ENCODE measurements at regions not wholly inside any gene's neighbourhood (a gene's known extent, or its start where the extent isn't known, plus 50 kb on each side); places are given as distances from the start of the nearest gene placed in this dataset.

DNA sequence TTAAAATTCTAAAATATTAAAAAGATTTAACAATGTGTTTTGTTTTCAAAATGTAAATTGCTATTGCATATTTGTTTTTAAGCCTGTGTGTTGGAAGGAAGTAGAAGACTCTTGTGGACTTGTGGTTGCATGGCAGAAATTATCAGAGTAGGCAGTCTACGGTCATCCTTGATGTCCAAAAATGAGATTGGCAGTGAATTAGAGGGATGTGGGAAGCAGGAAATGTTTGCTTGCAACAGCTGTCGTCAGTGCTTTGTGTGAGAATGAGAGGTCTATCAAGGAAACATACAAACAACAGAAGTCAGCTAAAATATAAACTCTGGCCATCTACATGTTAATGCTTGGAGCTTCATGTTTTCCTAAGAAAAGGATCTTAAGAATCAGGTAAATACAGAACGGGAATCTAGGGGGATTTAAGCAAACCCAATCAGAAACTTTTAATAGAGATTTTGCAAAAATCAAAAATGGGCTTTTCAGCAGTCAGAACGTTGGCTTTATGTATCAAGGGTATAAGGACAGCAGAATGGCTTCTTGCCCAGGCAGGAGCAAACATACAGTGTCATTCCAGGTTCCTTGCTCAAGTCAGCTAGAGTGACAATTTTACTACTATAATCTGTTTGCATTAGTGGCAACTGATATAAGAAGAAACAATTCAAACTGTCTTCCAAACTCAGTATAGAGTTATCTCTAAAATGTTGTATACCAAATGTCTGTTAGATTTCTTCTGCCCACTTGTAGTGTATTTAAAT is 196.7 kb downstream of the CYB561 start:
- TF ChIP-seq SP2 (IDR thresholded peaks at IDR 0.05; ENCODE audit: extremely low read depth, low read depth, low read length, poor library complexity, severe bottlenecking) = no peak
- no peak for TF ChIP-seq THAP7 (CRISPR knock-in tag; IDR thresholded peaks at IDR 0.05)
- no peak for TF ChIP-seq E2F4 (CRISPR knock-in tag; IDR thresholded peaks at IDR 0.05; ENCODE audit: low read depth)
- TF ChIP-seq EHMT2 (IDR thresholded peaks at IDR 0.05) = no peak
- TF ChIP-seq ZNF282 (CRISPR knock-in tag; IDR thresholded peaks at IDR 0.05) = no peak
- no peak for TF ChIP-seq E2F3 (CRISPR knock-in tag; IDR thresholded peaks at IDR 0.05)
- no peak for TF ChIP-seq NBN (IDR thresholded peaks at IDR 0.05; ENCODE audit: low read depth)
- no peak for TF ChIP-seq ZNF444 (CRISPR knock-in tag; IDR thresholded peaks at IDR 0.05)
- no peak for TF ChIP-seq FOXA1 (IDR thresholded peaks at IDR 0.05; ENCODE audit: borderline replicate concordance)
- TF ChIP-seq, protein P1, sequence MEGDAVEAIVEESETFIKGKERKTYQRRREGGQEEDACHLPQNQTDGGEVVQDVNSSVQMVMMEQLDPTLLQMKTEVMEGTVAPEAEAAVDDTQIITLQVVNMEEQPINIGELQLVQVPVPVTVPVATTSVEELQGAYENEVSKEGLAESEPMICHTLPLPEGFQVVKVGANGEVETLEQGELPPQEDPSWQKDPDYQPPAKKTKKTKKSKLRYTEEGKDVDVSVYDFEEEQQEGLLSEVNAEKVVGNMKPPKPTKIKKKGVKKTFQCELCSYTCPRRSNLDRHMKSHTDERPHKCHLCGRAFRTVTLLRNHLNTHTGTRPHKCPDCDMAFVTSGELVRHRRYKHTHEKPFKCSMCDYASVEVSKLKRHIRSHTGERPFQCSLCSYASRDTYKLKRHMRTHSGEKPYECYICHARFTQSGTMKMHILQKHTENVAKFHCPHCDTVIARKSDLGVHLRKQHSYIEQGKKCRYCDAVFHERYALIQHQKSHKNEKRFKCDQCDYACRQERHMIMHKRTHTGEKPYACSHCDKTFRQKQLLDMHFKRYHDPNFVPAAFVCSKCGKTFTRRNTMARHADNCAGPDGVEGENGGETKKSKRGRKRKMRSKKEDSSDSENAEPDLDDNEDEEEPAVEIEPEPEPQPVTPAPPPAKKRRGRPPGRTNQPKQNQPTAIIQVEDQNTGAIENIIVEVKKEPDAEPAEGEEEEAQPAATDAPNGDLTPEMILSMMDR (IDR thresholded peaks at IDR 0.05 in 2 of 3, conservative IDR thresholded peaks at IDR 0.05 in 1 of 3; ENCODE audit: insufficient read depth in 2 of 3, low read depth in 1 of 3, low read length in 3 of 3) = no peak
- no peak for TF ChIP-seq NFIC (IDR thresholded peaks at IDR 0.05)
- no peak for TF ChIP-seq ZNF766 (CRISPR knock-in tag; conservative IDR thresholded peaks at IDR 0.05)
- TF ChIP-seq POLR2A (conservative IDR thresholded peaks at IDR 0.05) = no peak
- TF ChIP-seq, protein P2, sequence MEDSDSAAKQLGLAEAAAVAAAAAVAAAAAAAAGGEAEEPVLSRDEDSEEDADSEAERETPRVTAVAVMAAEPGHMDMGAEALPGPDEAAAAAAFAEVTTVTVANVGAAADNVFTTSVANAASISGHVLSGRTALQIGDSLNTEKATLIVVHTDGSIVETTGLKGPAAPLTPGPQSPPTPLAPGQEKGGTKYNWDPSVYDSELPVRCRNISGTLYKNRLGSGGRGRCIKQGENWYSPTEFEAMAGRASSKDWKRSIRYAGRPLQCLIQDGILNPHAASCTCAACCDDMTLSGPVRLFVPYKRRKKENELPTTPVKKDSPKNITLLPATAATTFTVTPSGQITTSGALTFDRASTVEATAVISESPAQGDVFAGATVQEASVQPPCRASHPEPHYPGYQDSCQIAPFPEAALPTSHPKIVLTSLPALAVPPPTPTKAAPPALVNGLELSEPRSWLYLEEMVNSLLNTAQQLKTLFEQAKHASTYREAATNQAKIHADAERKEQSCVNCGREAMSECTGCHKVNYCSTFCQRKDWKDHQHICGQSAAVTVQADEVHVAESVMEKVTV (CRISPR knock-in tag; IDR thresholded peaks at IDR 0.05) = no peak
